ENCODE measurements at regions not wholly inside any gene's neighbourhood (a gene's known extent, or its start where the extent isn't known, plus 50 kb on each side); places are given as distances from the start of the nearest gene placed in this dataset.

GRCh38 chr4:106451091-106451490 is 82.5 kb upstream of the GIMD1 start:
- Histone ChIP-seq H3K4me3 (no peak overlapping the region), H3K36me3 (ENCODE audit: insufficient read depth, low read length) (no peaks in the 10 kb centered on the region), H3K9me3 (ENCODE audit: low read depth, low read length) (no peaks in the 10 kb centered on the region), H3K9ac (ENCODE audit: insufficient read length) (no peak overlapping the region), H3K27ac (no peak overlapping the region)
- TF ChIP-seq POLR2AphosphoS5 (IDR thresholded peaks at IDR 0.05; ENCODE audit: borderline replicate concordance, low read depth, low read length) (no peak), FOXP2 (optimal IDR thresholded peaks at IDR 0.05; ENCODE audit: control extremely low read depth, extremely low read length, insufficient read depth) (no peak), EZH2 (IDR thresholded peaks at IDR 0.05) (no peak)
- no peak for DNase-seq (ENCODE audit: low read depth, low spot score)

GRCh38 chr4:106450249-106450648 is 81.7 kb upstream of the GIMD1 start:
- Histone ChIP-seq H3K9me3 (ENCODE audit: low read depth, low read length) (no peaks in the 10 kb centered on the region), H3K27ac (no peak overlapping the region), H3K36me3 (ENCODE audit: insufficient read depth, low read length) (no peaks in the 10 kb centered on the region), H3K4me3 (no peak overlapping the region), H3K9ac (ENCODE audit: insufficient read length) (no peak overlapping the region)
- TF ChIP-seq POLR2AphosphoS5 (IDR thresholded peaks at IDR 0.05; ENCODE audit: borderline replicate concordance, low read depth, low read length) (no peak), EZH2 (IDR thresholded peaks at IDR 0.05) (no peak), FOXP2 (optimal IDR thresholded peaks at IDR 0.05; ENCODE audit: control extremely low read depth, extremely low read length, insufficient read depth) (no peak)
- DNase-seq (ENCODE audit: low read depth, low spot score), result no peak

- Histone ChIP-seq H3K9ac (ENCODE audit: insufficient read length) (no peak overlapping the region), H3K9me3 (ENCODE audit: low read depth, low read length) (0 out of 2 replicates have a peak, but pooled peaks cover 3% of the 10 kb centered on the region), H3K27ac (no peak overlapping the region), H3K4me3 (no peak overlapping the region), H3K36me3 (ENCODE audit: insufficient read depth, low read length) (no peaks in the 10 kb centered on the region)
- TF ChIP-seq POLR2AphosphoS5 (IDR thresholded peaks at IDR 0.05; ENCODE audit: borderline replicate concordance, low read depth, low read length) (no peak), EZH2 (IDR thresholded peaks at IDR 0.05) (no peak), FOXP2 (optimal IDR thresholded peaks at IDR 0.05; ENCODE audit: control extremely low read depth, extremely low read length, insufficient read depth) (no peak)
- DNase-seq (ENCODE audit: low read depth, low spot score), result no peak
These were observed 76.0 kb upstream of the GIMD1 start for GRCh38 chr4:106444557-106444956.

DNA sequence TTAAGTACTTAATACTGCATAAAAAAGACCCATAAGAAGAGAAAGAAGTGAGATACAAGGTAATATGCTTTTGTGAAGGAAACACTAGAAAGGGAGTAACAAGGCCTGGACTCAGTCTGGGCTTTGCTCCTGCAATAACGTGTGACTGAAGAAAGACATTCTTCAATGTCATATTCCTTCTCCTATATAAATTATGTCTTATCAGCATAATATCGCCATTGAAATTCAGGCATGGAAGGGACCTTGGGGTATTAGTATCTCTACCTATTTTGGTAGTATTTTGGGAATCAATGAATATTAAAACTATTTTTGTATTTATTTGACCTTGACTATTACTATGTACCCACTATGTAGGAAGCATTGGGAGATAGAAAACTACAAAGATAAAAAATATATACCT is 62.2 kb upstream of the GIMD1 start:
- no peak overlapping the region for H3K4me3 ChIP-seq
- no peak overlapping the region for H3K9ac ChIP-seq (ENCODE audit: insufficient read length)
- H3K27ac ChIP-seq, result no peak overlapping the region
- no peaks in the 10 kb centered on the region for H3K36me3 ChIP-seq (ENCODE audit: insufficient read depth, low read length)
- no peaks in the 10 kb centered on the region for H3K9me3 ChIP-seq (ENCODE audit: low read depth, low read length)
- no peak for DNase-seq (ENCODE audit: low read depth, low spot score)
- TF ChIP-seq FOXP2 (optimal IDR thresholded peaks at IDR 0.05; ENCODE audit: control extremely low read depth, extremely low read length, insufficient read depth), result no peak
- no peak for TF ChIP-seq POLR2AphosphoS5 (IDR thresholded peaks at IDR 0.05; ENCODE audit: borderline replicate concordance, low read depth, low read length)
- TF ChIP-seq EZH2 (IDR thresholded peaks at IDR 0.05), result no peak

DNA sequence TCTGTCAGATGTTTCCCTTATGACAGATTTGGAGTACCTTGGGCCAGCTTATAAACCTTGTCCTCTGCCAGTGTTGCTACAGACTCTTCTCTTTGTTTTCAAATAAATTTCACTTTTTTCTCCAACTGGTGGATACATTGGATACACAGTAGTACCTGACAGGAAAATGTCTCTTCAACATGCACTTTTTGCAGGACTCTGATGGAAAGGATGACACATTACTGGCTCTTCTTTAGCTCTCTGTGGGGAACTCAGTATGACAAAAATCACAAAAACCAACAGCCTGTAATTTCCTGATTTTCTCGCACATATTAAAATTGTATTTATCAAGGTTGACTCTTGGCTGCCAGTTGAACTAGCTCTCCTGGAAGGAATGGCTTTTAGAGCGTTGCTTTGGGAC is 61.3 kb upstream of the GIMD1 start:
- TF ChIP-seq POLR2AphosphoS5 (IDR thresholded peaks at IDR 0.05; ENCODE audit: borderline replicate concordance, low read depth, low read length) (no peak), FOXP2 (optimal IDR thresholded peaks at IDR 0.05; ENCODE audit: control extremely low read depth, extremely low read length, insufficient read depth) (no peak)
- H3K27ac ChIP-seq, result no peak overlapping the region
- H3K9me3 ChIP-seq (ENCODE audit: low read depth, low read length), result no peaks in the 10 kb centered on the region
- DNase-seq (ENCODE audit: low read depth, low spot score), result no peak
- H3K9ac ChIP-seq (ENCODE audit: insufficient read length), result no peak overlapping the region
- H3K36me3 ChIP-seq (ENCODE audit: insufficient read depth, low read length), result no peaks in the 10 kb centered on the region
- H3K4me3 ChIP-seq, result no peak overlapping the region

DNA sequence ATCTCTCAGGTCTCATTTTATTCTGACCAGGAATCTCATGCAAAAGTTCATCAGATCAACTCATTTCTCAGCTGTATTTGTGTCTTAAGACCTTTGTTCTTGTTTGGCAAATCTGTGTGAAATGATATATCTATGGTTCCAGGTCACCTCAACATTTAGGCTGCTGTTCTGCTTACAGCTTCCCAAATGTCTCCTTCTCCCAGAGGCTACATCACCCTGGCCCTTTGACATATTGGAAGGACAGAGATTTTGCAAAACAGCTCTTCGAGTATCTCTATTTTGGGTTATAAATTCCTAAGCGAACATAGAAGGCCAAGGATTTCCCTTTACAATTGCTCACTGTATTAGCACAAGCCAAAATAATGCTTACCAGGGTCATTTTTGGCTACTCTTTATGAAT is 57.5 kb upstream of the GIMD1 start:
- H3K9me3 ChIP-seq (ENCODE audit: low read depth, low read length), result no peaks in the 10 kb centered on the region
- H3K36me3 ChIP-seq (ENCODE audit: insufficient read depth, low read length), result no peaks in the 10 kb centered on the region
- no peak for TF ChIP-seq EZH2 (IDR thresholded peaks at IDR 0.05)
- no peak for TF ChIP-seq POLR2AphosphoS5 (IDR thresholded peaks at IDR 0.05; ENCODE audit: borderline replicate concordance, low read depth, low read length)
- TF ChIP-seq FOXP2 (optimal IDR thresholded peaks at IDR 0.05; ENCODE audit: control extremely low read depth, extremely low read length, insufficient read depth), result no peak
- no peak overlapping the region for H3K27ac ChIP-seq
- H3K9ac ChIP-seq (ENCODE audit: insufficient read length), result no peak overlapping the region
- no peak overlapping the region for H3K4me3 ChIP-seq
- no peak for DNase-seq (ENCODE audit: low read depth, low spot score)

GRCh38 chr4:106425576-106425975 is 57.0 kb upstream of the GIMD1 start:
- Histone ChIP-seq H3K9ac (ENCODE audit: insufficient read length) (no peak overlapping the region), H3K4me3 (no peak overlapping the region), H3K27ac (no peak overlapping the region), H3K9me3 (ENCODE audit: low read depth, low read length) (no peaks in the 10 kb centered on the region), H3K36me3 (ENCODE audit: insufficient read depth, low read length) (no peaks in the 10 kb centered on the region)
- no peak for TF ChIP-seq POLR2AphosphoS5 (IDR thresholded peaks at IDR 0.05; ENCODE audit: borderline replicate concordance, low read depth, low read length)
- no peak for TF ChIP-seq FOXP2 (optimal IDR thresholded peaks at IDR 0.05; ENCODE audit: control extremely low read depth, extremely low read length, insufficient read depth)
- no peak for TF ChIP-seq EZH2 (IDR thresholded peaks at IDR 0.05)
- DNase-seq (ENCODE audit: low read depth, low spot score), result no peak

- no peak for DNase-seq (ENCODE audit: low read depth, low spot score)
- Histone ChIP-seq H3K9me3 (ENCODE audit: low read depth, low read length) (no peaks in the 10 kb centered on the region), H3K9ac (ENCODE audit: insufficient read length) (no peak overlapping the region), H3K36me3 (ENCODE audit: insufficient read depth, low read length) (no peaks in the 10 kb centered on the region), H3K27ac (no peak overlapping the region), H3K4me3 (no peak overlapping the region)
- no peak for TF ChIP-seq POLR2AphosphoS5 (IDR thresholded peaks at IDR 0.05; ENCODE audit: borderline replicate concordance, low read depth, low read length)
- no peak for TF ChIP-seq EZH2 (IDR thresholded peaks at IDR 0.05)
- no peak for TF ChIP-seq FOXP2 (optimal IDR thresholded peaks at IDR 0.05; ENCODE audit: control extremely low read depth, extremely low read length, insufficient read depth)
These were observed 55.8 kb upstream of the GIMD1 start for GRCh38 chr4:106424426-106424825.

GRCh38 chr4:106423791-106424190 is 55.2 kb upstream of the GIMD1 start:
- H3K36me3 ChIP-seq (ENCODE audit: insufficient read depth, low read length), result no peaks in the 10 kb centered on the region
- no peak for DNase-seq (ENCODE audit: low read depth, low spot score)
- no peaks in the 10 kb centered on the region for H3K9me3 ChIP-seq (ENCODE audit: low read depth, low read length)
- TF ChIP-seq EZH2 (IDR thresholded peaks at IDR 0.05) (no peak), FOXP2 (optimal IDR thresholded peaks at IDR 0.05; ENCODE audit: control extremely low read depth, extremely low read length, insufficient read depth) (no peak), POLR2AphosphoS5 (IDR thresholded peaks at IDR 0.05; ENCODE audit: borderline replicate concordance, low read depth, low read length) (no peak)
- H3K4me3 ChIP-seq, result no peak overlapping the region
- H3K27ac ChIP-seq, result no peak overlapping the region
- no peak overlapping the region for H3K9ac ChIP-seq (ENCODE audit: insufficient read length)

All from SK-N-MC (cell line).